HCT116 (cell line): ENCODE measurements at regions not wholly inside any gene's neighbourhood (a gene's known extent, or its start where the extent isn't known, plus 50 kb on each side); places are given as distances from the start of the nearest gene placed in this dataset.

ENCODE experiments used
- CTCF ChIP-seq, 3 experiments: fragments of 200-600 bp in 1 of 3; sonication (generic) in 1 of 3; IDR thresholded peaks in 2 of 3; conservative IDR thresholded peaks in 1 of 3; 2 replicates each; pipeline ENCODE4 v1.5.1; 2012 to 2017; ENCODE audit warnings: low read depth in 2 of 3, low read length in 2 of 3, antibody characterized with exemption in 1 of 3, borderline replicate concordance in 1 of 3, control low read depth in 1 of 3, mild to moderate bottlenecking in 1 of 3, mixed read lengths in 1 of 3, mixed run types in 1 of 3, moderate library complexity in 1 of 3; ENCODE audit not compliant: insufficient read depth in 1 of 3
- POLR2A ChIP-seq: IDR thresholded peaks from 2 replicates; pipeline ENCODE4 v1.7.0; 2011; ENCODE audit warnings: borderline replicate concordance; ENCODE audit not compliant: insufficient read depth, insufficient read length; ENCODE audit errors: extremely low read depth
- ZBTB33 ChIP-seq: IDR thresholded peaks from 2 replicates; pipeline ENCODE4 v1.6.1; 2011; ENCODE audit warnings: mild to moderate bottlenecking, low read length, moderate library complexity; ENCODE audit not compliant: insufficient replicate concordance; ENCODE audit errors: extremely low read depth

GRCh38 chr6:92130944-92131343 lies 1288.4 kb downstream of the EPHA7 start:
- TF ChIP-seq CTCF (IDR thresholded peaks at IDR 0.05 in 2 of 3, conservative IDR thresholded peaks at IDR 0.05 in 1 of 3; ENCODE audit: borderline replicate concordance in 1 of 3, insufficient read depth in 1 of 3, low read depth in 2 of 3, low read length in 2 of 3) (no peak), ZBTB33 (no peak), POLR2A (no peak)
